HS-27A (cell line): ENCODE measurements at regions not wholly inside any gene's neighbourhood (a gene's known extent, or its start where the extent isn't known, plus 50 kb on each side); places are given as distances from the start of the nearest gene placed in this dataset.

Experiments used
- DNase-seq: peaks from one replicate; pipeline ENCODE4 v3.0.0-alpha.2; 2012; ENCODE audit warnings: low read depth, missing footprints

- no peak for DNase-seq
Measured at GRCh38 chr4:18566970-18567799, 545.6 kb upstream of the LCORL start.

- no peak for DNase-seq
Measured at GRCh38 chr4:18559492-18559891, 537.9 kb upstream of the LCORL start.

DNA sequence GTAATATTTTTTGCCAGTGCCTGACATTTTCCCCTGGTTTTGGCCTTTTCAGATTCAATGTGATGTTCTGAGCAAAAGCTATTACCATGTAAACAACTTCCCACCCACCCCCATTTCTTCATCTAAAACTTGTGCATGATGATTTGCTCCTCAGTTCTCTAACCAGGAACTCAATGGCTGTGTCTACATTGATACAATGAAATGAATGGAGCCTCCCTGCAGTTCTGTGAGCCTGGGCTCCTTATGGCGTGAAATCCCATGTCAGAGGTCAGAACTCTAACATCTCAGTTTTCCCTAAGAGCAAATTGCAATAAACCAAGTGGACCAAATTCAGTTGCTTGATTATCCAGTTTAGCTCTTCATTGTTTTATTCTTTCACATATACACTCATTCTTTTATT, 534.8 kb upstream of the LCORL start:
- DNase-seq = no peak

DNA sequence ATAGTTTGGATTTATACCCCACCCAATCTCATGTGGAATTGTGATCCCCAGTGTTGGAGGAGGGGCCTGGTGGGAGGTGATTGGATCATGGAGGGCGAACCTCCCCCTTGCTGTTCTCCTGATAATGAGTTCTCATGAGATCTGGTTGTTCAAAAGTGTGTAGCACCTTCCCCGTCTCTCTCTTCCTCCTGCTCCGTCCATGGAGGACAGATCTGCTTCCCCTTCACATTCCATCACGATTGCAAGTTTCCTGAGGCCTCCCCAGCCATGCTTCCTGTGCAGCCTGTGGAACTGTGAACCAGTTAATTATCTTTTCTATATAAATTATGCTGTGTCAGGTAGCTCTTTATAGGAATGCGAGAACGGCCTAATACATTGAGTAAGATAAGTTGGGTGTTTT, 518.8 kb upstream of the LCORL start:
- DNase-seq = no peak

DNA sequence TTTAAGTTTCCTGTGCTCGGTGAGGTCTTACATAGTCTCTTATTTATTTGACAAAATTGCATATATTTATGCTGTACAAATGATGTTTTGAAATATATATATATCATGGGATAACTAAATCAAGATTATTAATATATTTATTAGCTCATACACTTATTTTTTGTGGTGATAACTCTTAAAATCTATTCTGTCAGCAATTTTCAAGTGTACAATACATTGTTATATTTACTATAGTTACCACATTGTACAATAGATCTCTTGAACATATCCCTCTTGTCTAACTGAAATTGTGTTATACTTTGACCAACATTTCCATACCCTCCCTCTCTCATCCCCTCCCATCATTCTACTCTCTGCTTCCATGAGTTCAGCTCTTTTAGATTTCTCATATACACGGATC, 516.6 kb upstream of the LCORL start:
- no peak for DNase-seq

DNA sequence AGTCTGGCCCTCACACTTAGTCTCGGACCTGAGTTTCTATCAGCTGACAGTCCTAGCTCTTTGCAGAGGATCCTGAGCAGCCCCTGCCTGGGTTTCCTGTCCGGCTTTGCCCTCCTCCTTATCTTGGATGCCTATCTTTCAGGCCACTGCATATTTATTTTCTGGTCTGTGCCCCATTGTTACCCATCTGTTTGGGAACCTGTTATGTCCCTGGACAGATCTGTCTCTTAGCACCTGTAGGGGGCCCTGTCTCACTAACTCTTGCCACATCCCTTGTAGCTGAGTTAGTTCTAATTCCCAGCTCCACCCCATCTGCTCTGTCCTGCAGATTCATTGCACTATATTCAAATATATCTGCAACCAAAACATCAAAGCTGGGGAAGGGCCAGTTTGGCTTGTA, 514.9 kb upstream of the LCORL start:
- DNase-seq = no peak

GRCh38 chr4:18535948-18536347, 514.4 kb upstream of the LCORL start:
- DNase-seq = no peak

DNA sequence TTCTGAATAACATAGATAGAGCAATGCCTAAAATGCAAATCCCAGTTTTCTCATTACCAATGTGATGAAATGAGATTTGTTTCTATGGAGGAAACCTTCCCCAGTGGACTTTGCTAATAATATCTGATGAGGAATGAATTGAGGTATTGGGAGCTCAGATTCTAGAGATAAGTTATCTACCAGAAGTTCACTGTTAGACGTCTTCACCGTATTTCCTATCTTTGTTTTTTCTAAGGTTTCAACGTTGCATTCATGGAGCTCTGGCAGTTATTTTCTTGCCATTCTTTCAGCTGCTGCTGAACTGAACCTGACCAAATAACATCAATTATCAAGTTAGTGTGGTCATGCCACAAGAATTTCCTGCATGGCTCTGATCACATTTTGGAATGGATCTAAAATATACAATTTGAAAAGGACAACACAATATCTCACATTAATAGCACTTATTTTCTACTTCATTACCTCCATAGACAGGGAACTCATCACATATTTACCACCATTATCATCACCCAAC, 511.8 kb upstream of the LCORL start:
- no peak for DNase-seq

- no peak for DNase-seq
Measured at GRCh38 chr4:18531731-18532130, 510.2 kb upstream of the LCORL start.

DNA sequence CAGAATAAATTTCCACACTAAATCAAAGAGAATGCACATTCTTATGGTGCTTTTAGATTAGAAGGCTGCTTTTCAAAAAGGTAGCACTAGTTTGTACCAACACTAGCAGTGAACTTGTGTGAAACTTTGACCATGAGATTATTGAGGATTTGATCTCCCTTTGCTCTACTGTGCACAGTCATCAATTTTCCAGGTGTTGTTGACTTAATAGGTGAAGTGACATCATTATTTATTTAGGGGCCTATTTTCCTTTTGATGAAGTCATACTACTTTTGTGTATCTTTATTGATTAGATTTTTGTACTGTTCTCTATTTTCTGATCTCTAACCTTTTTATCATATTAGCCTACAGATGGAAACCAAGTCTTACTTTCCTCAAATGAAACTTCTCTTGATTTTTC, 507.9 kb upstream of the LCORL start:
- no peak for DNase-seq

DNA sequence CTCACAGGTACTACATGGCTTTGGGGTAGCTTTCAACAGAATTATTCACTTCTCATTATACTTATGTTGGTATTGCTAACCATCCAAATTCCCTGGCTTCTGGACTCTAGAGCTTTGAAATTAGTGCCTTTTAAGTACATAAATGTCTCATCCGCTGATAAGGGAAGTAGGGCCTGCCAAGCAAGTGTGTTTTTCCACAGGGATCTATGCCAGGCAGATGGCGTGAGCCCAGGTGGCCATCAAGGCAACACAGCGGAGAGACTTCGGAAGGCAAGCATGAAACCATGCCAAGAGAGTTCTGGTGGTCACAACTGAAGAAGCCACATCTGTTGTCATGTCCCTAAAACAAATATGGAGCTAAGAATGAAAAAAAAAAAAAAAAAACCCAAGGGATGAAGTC, 503.1 kb upstream of the LCORL start:
- no peak for DNase-seq

- no peak for DNase-seq
Measured at GRCh38 chr4:18518098-18518497, 496.5 kb upstream of the LCORL start.

- DNase-seq = no peak
Measured at GRCh38 chr4:18513861-18514260, 492.3 kb upstream of the LCORL start.

GRCh38 chr4:18512718-18513117, 491.2 kb upstream of the LCORL start:
- DNase-seq = no peak

DNA sequence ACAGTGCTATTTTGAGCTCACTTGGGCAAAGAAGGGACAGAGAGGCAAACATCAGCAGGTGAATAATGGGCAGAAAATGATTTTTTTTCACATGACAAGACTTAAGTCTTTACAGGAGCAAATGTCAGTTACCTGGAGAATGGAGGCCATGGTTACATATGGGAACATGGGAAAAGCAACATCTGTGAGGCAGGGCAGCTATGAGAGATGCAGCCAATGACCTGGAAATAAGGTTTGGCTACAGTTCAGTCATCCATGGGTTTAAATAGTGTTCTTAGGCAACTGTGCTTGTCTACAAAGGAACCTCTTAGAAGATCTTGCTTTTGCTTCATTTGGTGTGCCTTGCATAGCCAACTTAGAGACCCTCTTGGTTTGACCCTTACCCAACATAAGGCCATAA, 490.2 kb upstream of the LCORL start:
- no peak for DNase-seq

DNA sequence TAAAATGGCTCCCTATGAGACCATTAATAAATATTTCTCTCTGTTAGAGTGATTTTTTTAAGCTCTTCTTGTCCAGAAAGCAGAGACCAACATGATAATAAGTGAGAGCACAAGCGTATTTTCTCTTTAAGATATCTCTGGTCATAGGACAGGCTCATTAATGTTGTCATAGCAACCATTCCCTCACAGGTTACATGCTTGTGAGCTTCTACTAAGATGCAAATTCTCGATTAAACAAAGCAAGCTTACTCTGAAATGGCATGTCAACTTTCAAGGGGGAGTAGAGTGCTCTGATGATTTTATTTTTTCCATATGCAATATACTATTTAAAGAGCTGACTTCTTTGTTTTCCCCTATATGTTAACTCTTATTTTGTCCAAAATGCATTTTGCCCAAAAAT, 487.2 kb upstream of the LCORL start:
- DNase-seq = no peak

DNA sequence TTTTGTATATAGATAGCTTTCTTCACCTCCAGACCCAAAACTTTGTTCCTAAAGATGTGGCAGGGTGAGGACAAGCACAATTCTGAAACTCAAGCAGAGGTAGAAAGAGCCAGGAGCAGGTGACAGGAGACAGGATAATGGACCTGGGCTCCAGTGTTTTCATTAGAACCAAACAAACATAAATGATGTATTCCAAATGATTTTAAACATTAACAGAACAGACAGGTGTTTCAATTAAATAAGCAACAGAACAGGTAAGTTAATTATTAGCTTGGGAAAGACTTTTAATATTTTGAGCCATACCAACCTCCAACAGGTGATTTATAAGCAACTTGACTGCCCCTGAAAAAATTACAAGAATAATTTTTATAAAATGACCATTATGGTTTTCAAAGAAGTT, 459.4 kb upstream of the LCORL start:
- no peak for DNase-seq

GRCh38 chr4:18480342-18480741, 458.8 kb upstream of the LCORL start:
- no peak for DNase-seq

DNA sequence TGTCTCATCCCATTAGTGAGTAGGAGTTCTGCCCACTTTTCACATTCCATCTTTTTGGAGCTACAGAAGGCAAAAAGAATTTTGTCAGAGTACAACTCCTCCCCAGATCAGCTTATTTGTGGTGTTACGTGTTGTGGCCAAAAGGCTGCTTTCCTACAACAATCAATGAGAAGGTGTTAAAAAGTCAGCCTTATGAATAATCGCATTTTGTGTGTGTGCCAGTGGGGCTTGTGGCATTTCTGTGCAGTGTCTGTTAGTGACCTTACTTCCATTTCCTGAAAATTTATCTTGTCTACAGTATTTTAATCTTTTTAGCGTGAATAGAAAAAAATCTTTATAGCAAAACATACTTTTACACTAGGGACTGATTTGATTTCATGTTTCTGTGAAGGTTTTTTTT, 458.3 kb upstream of the LCORL start:
- DNase-seq = no peak

GRCh38 chr4:18463987-18464559, 442.5 kb upstream of the LCORL start:
- DNase-seq = no peak

DNA sequence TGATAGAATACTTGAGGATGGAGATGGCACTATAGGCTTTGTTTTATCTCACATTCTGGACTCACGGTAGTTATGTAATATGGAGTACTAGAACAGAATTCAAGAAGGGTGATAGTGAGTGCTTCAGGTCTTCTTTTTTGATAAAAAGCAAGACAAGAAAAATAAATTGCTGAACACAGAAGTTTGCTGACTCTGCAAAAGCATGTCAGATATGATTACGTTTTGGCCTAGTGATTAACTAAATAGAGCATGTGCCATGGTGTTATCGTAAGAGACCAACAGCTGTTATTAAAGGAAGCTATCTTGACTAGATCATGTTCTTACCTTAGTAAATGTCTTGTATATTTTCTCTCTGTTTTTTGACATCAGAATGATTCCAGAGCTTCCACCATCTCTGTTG, 436.9 kb upstream of the LCORL start:
- no peak for DNase-seq

- no peak for DNase-seq
Measured at GRCh38 chr4:18454349-18454748, 432.8 kb upstream of the LCORL start.

GRCh38 chr4:18445110-18445509, 423.6 kb upstream of the LCORL start:
- DNase-seq = no peak

- DNase-seq = no peak
Measured at GRCh38 chr4:18444206-18444605, 422.7 kb upstream of the LCORL start.
